Smooth muscle cell (in vitro differentiated cells): ENCODE measurements at regions not wholly inside any gene's neighbourhood (a gene's known extent, or its start where the extent isn't known, plus 50 kb on each side); places are given as distances from the start of the nearest gene placed in this dataset.

Experiments
- DNase-seq: peaks from one replicate; lab custom pipeline; 2025; ENCODE audit not compliant: unreplicated experiment; lab: John Stamatoyannopoulos, UW
- H2AFZ ChIP-seq: fragments of 200-600 bp; sonication (generic); 2 replicates; pipeline ENCODE4 v1.6.0; 2016; ENCODE audit warnings: antibody characterized with exemption, low read depth, mild to moderate bottlenecking
- H3F3A ChIP-seq: fragments of 200-600 bp; sonication (generic); 2 replicates; pipeline ENCODE4 v1.6.0; 2017; ENCODE audit warnings: antibody characterized with exemption, low read depth
- H3K27ac ChIP-seq: fragments of 200-600 bp; sonication (generic); 2 replicates; pipeline ENCODE4 v1.5.1; 2016; ENCODE audit warnings: low read depth, mild to moderate bottlenecking
- H3K27me3 ChIP-seq: fragments of 200-600 bp; sonication (generic); 2 replicates; pipeline ENCODE4 v1.6.1; 2016; ENCODE audit warnings: low read depth, mild to moderate bottlenecking
- H3K36me3 ChIP-seq: fragments of 200-600 bp; sonication (generic); 2 replicates; pipeline ENCODE4 v1.5.1; 2016; ENCODE audit warnings: low read depth
- H3K4me1 ChIP-seq: fragments of 200-600 bp; sonication (generic); 2 replicates; pipeline ENCODE4 v1.5.1; 2016; ENCODE audit warnings: low read depth
- H3K4me2 ChIP-seq: fragments of 200-600 bp; sonication (generic); 2 replicates; pipeline ENCODE4 v1.6.0; 2016; ENCODE audit warnings: mild to moderate bottlenecking
- H3K4me3 ChIP-seq: fragments of 200-600 bp; sonication (generic); 2 replicates; pipeline ENCODE4 v1.5.1; 2016; ENCODE audit warnings: mild to moderate bottlenecking
- H3K79me2 ChIP-seq: fragments of 200-600 bp; sonication (generic); 2 replicates; pipeline ENCODE4 v1.6.0; 2016; ENCODE audit warnings: low read depth, mild to moderate bottlenecking
- H3K9ac ChIP-seq: fragments of 200-600 bp; sonication (generic); 2 replicates; pipeline ENCODE4 v1.6.0; 2016; ENCODE audit warnings: low read depth
- H3K9me3 ChIP-seq: fragments of 200-600 bp; sonication (generic); replicated peaks from 2 replicates; pipeline ENCODE4 v1.5.1; 2016; ENCODE audit warnings: low read depth
- H4K20me1 ChIP-seq: fragments of 200-600 bp; sonication (generic); 2 replicates; pipeline ENCODE4 v1.6.0; 2016; ENCODE audit warnings: low read depth
- WGBS: methylation state at CpG from one replicate; pipeline ENCODE4 v1.1.7; 2016; ENCODE audit warnings: low lambda C conversion rate; 5-methylcytosine and 5-hydroxymethylcytosine counted together
- TF ChIP-seq, protein P1 (sequence below): fragments of 200-600 bp; sonication (generic); IDR thresholded peaks from 2 replicates; pipeline ENCODE4 v1.5.1; 2017; ENCODE audit warnings: borderline replicate concordance, mild to moderate bottlenecking, antibody characterized with exemption; ENCODE audit not compliant: insufficient read depth, poor library complexity, severe bottlenecking

DNA sequence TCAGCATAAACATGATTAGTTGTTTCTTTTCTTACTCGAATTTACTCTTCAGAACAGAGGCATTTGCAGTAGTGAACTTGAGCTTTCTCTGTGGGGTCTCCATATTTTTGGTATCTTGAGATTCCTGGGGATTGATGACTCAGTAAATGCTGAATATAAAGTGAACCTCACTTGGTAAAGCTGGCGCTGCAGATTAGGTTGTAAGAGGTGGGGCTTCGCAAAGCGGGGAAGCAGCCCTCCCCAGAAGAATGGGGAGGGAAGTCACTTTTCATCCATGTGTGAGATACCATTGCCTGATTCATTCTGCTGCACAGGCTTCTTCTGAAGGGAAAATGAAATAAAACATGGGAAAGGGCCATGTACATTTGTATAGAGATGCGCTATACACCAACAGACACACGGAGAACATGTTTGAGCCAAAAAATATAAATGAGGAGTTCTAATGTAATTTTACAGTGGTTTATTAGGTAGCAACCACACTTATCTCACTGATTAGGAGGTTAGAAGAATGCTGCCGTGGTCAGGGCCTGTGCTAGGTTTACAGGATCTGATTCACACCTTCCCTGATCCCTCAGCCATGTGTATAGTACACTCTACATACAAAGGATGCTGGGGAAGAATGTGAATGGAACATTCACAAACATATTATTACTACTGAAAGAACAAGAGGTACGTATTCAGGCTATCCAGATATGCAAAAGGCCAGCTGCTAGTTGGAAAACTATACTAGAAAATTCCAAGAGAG, 63.5 kb downstream of the DNTTIP2 start:
- no peaks in the 10 kb centered on the region for H3K27me3 ChIP-seq
- H3K9me3 ChIP-seq, result no peaks in the 10 kb centered on the region
- no peak overlapping the region for H3K9ac ChIP-seq
- H3K4me1 ChIP-seq, result peaks cover 18% of the 10 kb centered on the region
- H3K79me2 ChIP-seq, result no peaks in the 10 kb centered on the region
- no peaks in the 10 kb centered on the region for H3K36me3 ChIP-seq
- peak overlapping the region; percentile 93 for H3K27ac ChIP-seq
- 33% methylated on average over 8 of the region's 8 CpGs for WGBS
- peaks cover 26% of the 10 kb centered on the region for H3F3A ChIP-seq
- H2AFZ ChIP-seq, result no peak overlapping the region
- no peak for DNase-seq
- no peak overlapping the region for H3K4me3 ChIP-seq
- no peaks in the 10 kb centered on the region for H4K20me1 ChIP-seq
- TF ChIP-seq, protein P1, sequence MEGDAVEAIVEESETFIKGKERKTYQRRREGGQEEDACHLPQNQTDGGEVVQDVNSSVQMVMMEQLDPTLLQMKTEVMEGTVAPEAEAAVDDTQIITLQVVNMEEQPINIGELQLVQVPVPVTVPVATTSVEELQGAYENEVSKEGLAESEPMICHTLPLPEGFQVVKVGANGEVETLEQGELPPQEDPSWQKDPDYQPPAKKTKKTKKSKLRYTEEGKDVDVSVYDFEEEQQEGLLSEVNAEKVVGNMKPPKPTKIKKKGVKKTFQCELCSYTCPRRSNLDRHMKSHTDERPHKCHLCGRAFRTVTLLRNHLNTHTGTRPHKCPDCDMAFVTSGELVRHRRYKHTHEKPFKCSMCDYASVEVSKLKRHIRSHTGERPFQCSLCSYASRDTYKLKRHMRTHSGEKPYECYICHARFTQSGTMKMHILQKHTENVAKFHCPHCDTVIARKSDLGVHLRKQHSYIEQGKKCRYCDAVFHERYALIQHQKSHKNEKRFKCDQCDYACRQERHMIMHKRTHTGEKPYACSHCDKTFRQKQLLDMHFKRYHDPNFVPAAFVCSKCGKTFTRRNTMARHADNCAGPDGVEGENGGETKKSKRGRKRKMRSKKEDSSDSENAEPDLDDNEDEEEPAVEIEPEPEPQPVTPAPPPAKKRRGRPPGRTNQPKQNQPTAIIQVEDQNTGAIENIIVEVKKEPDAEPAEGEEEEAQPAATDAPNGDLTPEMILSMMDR, result no peak
- peak overlapping the region; percentile 72 for H3K4me2 ChIP-seq

DNA sequence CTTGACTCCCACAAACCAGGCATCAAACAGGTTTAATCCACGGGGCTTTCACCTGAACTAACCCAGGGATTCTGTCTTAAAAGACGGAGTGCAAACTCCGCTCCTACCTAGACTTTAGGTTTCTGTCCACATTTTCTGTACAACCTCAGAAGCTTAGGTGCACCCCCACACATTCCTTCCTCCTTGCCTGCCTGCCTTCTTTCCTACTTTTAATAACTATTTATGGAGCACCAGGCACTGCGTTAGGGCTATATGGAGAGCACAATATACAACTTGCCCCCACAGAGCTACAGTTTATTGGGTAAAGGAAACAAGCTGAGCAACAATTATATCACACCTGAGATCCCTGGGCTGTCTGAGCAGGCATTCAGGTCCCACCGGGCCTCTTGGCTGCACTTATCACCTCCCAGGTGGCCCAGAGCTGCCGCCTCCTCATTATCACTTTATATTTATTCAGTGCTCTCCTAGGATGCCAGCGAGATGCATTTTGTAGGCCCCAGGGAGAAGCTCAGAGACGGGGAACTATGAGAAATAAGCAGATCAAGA, 64.1 kb downstream of the DNTTIP2 start:
- Histone ChIP-seq H3K9ac (no peak overlapping the region), H3F3A (peaks cover 27% of the 10 kb centered on the region), H3K9me3 (no peaks in the 10 kb centered on the region), H3K4me2 (peak overlapping the region; percentile 72), H3K27ac (peak overlapping the region; percentile 93), H3K4me3 (no peak overlapping the region), H2AFZ (no peak overlapping the region), H4K20me1 (no peaks in the 10 kb centered on the region), H3K36me3 (no peaks in the 10 kb centered on the region), H3K27me3 (no peaks in the 10 kb centered on the region), H3K79me2 (no peaks in the 10 kb centered on the region), H3K4me1 (peaks cover 18% of the 10 kb centered on the region)
- WGBS, result 50% methylated on average over 8 of the region's 8 CpGs
- TF ChIP-seq, protein P1, result no peak
- DNase-seq, result no peak

DNA sequence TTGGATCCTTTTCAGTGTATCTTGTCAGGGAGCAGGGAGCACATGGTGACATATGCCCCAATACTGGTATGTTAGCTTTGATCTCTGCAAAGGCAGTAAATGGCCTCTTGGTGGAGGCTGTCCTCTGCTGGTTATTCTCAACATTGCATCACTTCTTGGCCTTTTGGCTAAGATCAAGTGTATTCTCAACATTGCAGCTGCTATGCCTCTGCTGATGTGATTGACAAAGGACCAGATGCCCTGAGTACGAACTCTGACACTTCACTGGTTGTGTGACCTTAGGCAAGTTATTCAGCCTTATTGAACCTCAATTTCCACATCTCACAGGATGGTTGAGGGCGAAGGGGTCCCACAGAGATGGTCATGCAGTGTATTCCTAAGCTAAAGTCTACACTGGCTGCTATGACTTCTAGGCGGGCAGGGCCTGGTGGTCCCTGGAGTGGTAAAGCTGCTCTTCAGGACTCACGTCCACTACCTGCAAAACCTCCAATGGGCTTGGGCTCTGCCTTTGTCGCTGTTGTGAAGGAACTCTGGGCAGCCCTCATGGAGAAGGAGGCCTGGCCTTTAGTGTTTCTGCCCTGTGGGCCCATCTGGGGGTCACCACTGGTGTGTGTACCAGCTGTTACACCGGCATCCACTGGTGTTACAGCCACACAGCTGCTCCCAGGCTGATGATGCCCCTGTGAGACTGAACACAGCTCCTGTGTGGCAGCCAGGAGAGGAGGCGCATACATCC, 64.8 kb downstream of the DNTTIP2 start:
- no peak for DNase-seq
- Histone ChIP-seq H3K27me3 (no peaks in the 10 kb centered on the region), H3K4me3 (no peak overlapping the region), H3K9ac (no peak overlapping the region), H2AFZ (no peak overlapping the region), H3K79me2 (no peaks in the 10 kb centered on the region), H3K4me2 (peak overlapping the region; percentile 72), H3K27ac (no peak overlapping the region), H3K4me1 (peaks cover 18% of the 10 kb centered on the region), H3K9me3 (no peaks in the 10 kb centered on the region), H4K20me1 (no peaks in the 10 kb centered on the region), H3K36me3 (no peaks in the 10 kb centered on the region), H3F3A (peaks cover 25% of the 10 kb centered on the region)
- TF ChIP-seq, protein P1, result peak; percentile 86
- WGBS, result 79% methylated on average over 7 of the region's 7 CpGs
